Activated CD4-positive, alpha-beta T cell treated with anti-CD3 and anti-CD28 coated beads, Interleukin-2, amount 10 ng/mL, durations not matched to agents 7 days and 5 days (primary cell): ENCODE measurements at regions not wholly inside any gene's neighbourhood (a gene's known extent, or its start where the extent isn't known, plus 50 kb on each side); places are given as distances from the start of the nearest gene placed in this dataset.

Experiments used
- CTCF ChIA-PET: fragments of 350-600 bp; sonication (Branson Sonifier 250); formaldehyde crosslinking; loops from one replicate; lab custom pipeline; 2021; ENCODE audit warnings: antibody characterized with exemption; lab: Charles Lee
- POLR2A ChIA-PET: fragments of 350-600 bp; sonication (Branson Sonifier 250); formaldehyde crosslinking; loops from one replicate; lab custom pipeline; 2021; ENCODE audit warnings: antibody characterized with exemption; lab: Charles Lee
- DNase-seq: peaks from one replicate; pipeline ENCODE4 v3.0.0-alpha.2; 2020
- H3K27ac Mint-ChIP-seq: one replicate; pipeline ENCODE4 v1.8.0; 2021; ENCODE audit warnings: mild to moderate bottlenecking, moderate library complexity, mixed read lengths
- H3K27me3 Mint-ChIP-seq: one replicate; pipeline ENCODE4 v1.8.0; 2021; ENCODE audit warnings: mixed read lengths
- H3K36me3 Mint-ChIP-seq: one replicate; pipeline ENCODE4 v1.8.0; 2021; ENCODE audit warnings: low read depth, mixed read lengths
- H3K4me1 Mint-ChIP-seq: one replicate; pipeline ENCODE4 v1.8.0; 2021; ENCODE audit warnings: mixed read lengths
- H3K4me3 Mint-ChIP-seq: one replicate; pipeline ENCODE4 v1.8.0; 2021; ENCODE audit warnings: mild to moderate bottlenecking, moderate library complexity, mixed read lengths
- H3K9me3 Mint-ChIP-seq: one replicate; pipeline ENCODE4 v1.8.0; 2021; ENCODE audit warnings: mixed read lengths

GRCh38 chr13:63323441-63323840 lies 1907.8 kb upstream of the PCDH20 start:
- POLR2A ChIA-PET, result no interaction called here
- Mint-ChIP-seq H3K9me3 (no peaks in the 10 kb centered on the region), H3K27me3 (no peaks in the 10 kb centered on the region), H3K4me1 (no peaks in the 10 kb centered on the region), H3K4me3 (no peak overlapping the region), H3K36me3 (no peaks in the 10 kb centered on the region), H3K27ac (no peak overlapping the region)
- CTCF ChIA-PET, result no interaction called here
- DNase-seq, result no peak

GRCh38 chr13:63311587-63311986 lies 1895.9 kb upstream of the PCDH20 start:
- POLR2A ChIA-PET, result no interaction called here
- H3K27ac Mint-ChIP-seq, result no peak overlapping the region
- no peak for DNase-seq
- no peak overlapping the region for H3K4me3 Mint-ChIP-seq
- H3K36me3 Mint-ChIP-seq, result no peaks in the 10 kb centered on the region
- CTCF ChIA-PET, result no interaction called here
- no peaks in the 10 kb centered on the region for H3K4me1 Mint-ChIP-seq
- no peaks in the 10 kb centered on the region for H3K27me3 Mint-ChIP-seq
- no peaks in the 10 kb centered on the region for H3K9me3 Mint-ChIP-seq

GRCh38 chr13:63308549-63309165 lies 1893.0 kb upstream of the PCDH20 start:
- ChIA-PET POLR2A (no interaction called here), CTCF (no interaction called here)
- Mint-ChIP-seq H3K4me1 (no peaks in the 10 kb centered on the region), H3K4me3 (no peak overlapping the region), H3K36me3 (no peaks in the 10 kb centered on the region), H3K27me3 (no peaks in the 10 kb centered on the region), H3K27ac (no peak overlapping the region), H3K9me3 (peaks cover 2% of the 10 kb centered on the region)
- DNase-seq, result no peak

- no peak for DNase-seq
- Mint-ChIP-seq H3K4me1 (no peaks in the 10 kb centered on the region), H3K27ac (no peak overlapping the region), H3K36me3 (no peaks in the 10 kb centered on the region), H3K4me3 (no peak overlapping the region), H3K27me3 (no peaks in the 10 kb centered on the region), H3K9me3 (peaks cover 2% of the 10 kb centered on the region)
- ChIA-PET CTCF (no interaction called here), POLR2A (no interaction called here)
Measured at GRCh38 chr13:63307228-63307627, 1891.6 kb upstream of the PCDH20 start.

GRCh38 chr13:63305641-63306133 lies 1890.0 kb upstream of the PCDH20 start:
- Mint-ChIP-seq H3K27me3 (no peaks in the 10 kb centered on the region), H3K9me3 (peaks cover 2% of the 10 kb centered on the region), H3K27ac (no peak overlapping the region), H3K4me3 (no peak overlapping the region), H3K36me3 (no peaks in the 10 kb centered on the region), H3K4me1 (no peaks in the 10 kb centered on the region)
- no peak for DNase-seq
- CTCF ChIA-PET, result no interaction called here
- POLR2A ChIA-PET, result no interaction called here

GRCh38 chr13:63304497-63304896 lies 1888.8 kb upstream of the PCDH20 start:
- peaks cover 2% of the 10 kb centered on the region for H3K9me3 Mint-ChIP-seq
- ChIA-PET CTCF (no interaction called here), POLR2A (no interaction called here)
- DNase-seq, result no peak
- no peak overlapping the region for H3K27ac Mint-ChIP-seq
- no peak overlapping the region for H3K4me3 Mint-ChIP-seq
- no peaks in the 10 kb centered on the region for H3K27me3 Mint-ChIP-seq
- H3K4me1 Mint-ChIP-seq, result no peaks in the 10 kb centered on the region
- H3K36me3 Mint-ChIP-seq, result no peaks in the 10 kb centered on the region

GRCh38 chr13:63299866-63300394 lies 1884.3 kb upstream of the PCDH20 start:
- peaks cover 2% of the 10 kb centered on the region for H3K9me3 Mint-ChIP-seq
- ChIA-PET POLR2A (no interaction called here), CTCF (no interaction called here)
- no peak for DNase-seq
- no peaks in the 10 kb centered on the region for H3K36me3 Mint-ChIP-seq
- H3K27me3 Mint-ChIP-seq, result no peaks in the 10 kb centered on the region
- no peak overlapping the region for H3K4me3 Mint-ChIP-seq
- H3K4me1 Mint-ChIP-seq, result no peaks in the 10 kb centered on the region
- no peak overlapping the region for H3K27ac Mint-ChIP-seq

- H3K4me3 Mint-ChIP-seq, result no peak overlapping the region
- no peak overlapping the region for H3K27ac Mint-ChIP-seq
- POLR2A ChIA-PET, result no interaction called here
- no peak for DNase-seq
- no peaks in the 10 kb centered on the region for H3K4me1 Mint-ChIP-seq
- H3K36me3 Mint-ChIP-seq, result no peaks in the 10 kb centered on the region
- CTCF ChIA-PET, result no interaction called here
- no peaks in the 10 kb centered on the region for H3K27me3 Mint-ChIP-seq
- H3K9me3 Mint-ChIP-seq, result peaks cover 2% of the 10 kb centered on the region
Measured at GRCh38 chr13:63297163-63297562, 1881.5 kb upstream of the PCDH20 start.

GRCh38 chr13:63291701-63292100 lies 1876.1 kb upstream of the PCDH20 start:
- DNase-seq, result no peak
- H3K36me3 Mint-ChIP-seq, result no peaks in the 10 kb centered on the region
- no peaks in the 10 kb centered on the region for H3K4me1 Mint-ChIP-seq
- H3K27me3 Mint-ChIP-seq, result no peaks in the 10 kb centered on the region
- no peak overlapping the region for H3K4me3 Mint-ChIP-seq
- ChIA-PET CTCF (no interaction called here), POLR2A (no interaction called here)
- peaks cover 3% of the 10 kb centered on the region for H3K9me3 Mint-ChIP-seq
- no peak overlapping the region for H3K27ac Mint-ChIP-seq

- H3K36me3 Mint-ChIP-seq, result no peaks in the 10 kb centered on the region
- no peak for DNase-seq
- no peaks in the 10 kb centered on the region for H3K4me1 Mint-ChIP-seq
- H3K4me3 Mint-ChIP-seq, result no peak overlapping the region
- no peaks in the 10 kb centered on the region for H3K27me3 Mint-ChIP-seq
- CTCF ChIA-PET, result no interaction called here
- peaks cover 8% of the 10 kb centered on the region for H3K9me3 Mint-ChIP-seq
- H3K27ac Mint-ChIP-seq, result no peak overlapping the region
- POLR2A ChIA-PET, result no interaction called here
Measured at GRCh38 chr13:63288576-63288975, 1872.9 kb upstream of the PCDH20 start.

GRCh38 chr13:63287926-63288325 lies 1872.3 kb upstream of the PCDH20 start:
- CTCF ChIA-PET, result no interaction called here
- no peak overlapping the region for H3K4me3 Mint-ChIP-seq
- POLR2A ChIA-PET, result no interaction called here

GRCh38 chr13:63285426-63285825 lies 1869.8 kb upstream of the PCDH20 start:
- CTCF ChIA-PET, result no interaction called here
- POLR2A ChIA-PET, result no interaction called here
- Mint-ChIP-seq H3K4me3 (no peak overlapping the region), H3K9me3 (peaks cover 8% of the 10 kb centered on the region), H3K4me1 (no peaks in the 10 kb centered on the region), H3K27ac (no peak overlapping the region), H3K27me3 (no peaks in the 10 kb centered on the region), H3K36me3 (no peaks in the 10 kb centered on the region)
- DNase-seq, result no peak

More at GRCh38 chr13:63287926-63288325, 1872.3 kb upstream of the PCDH20 start:
- Mint-ChIP-seq H3K4me1 (no peaks in the 10 kb centered on the region), H3K27me3 (no peaks in the 10 kb centered on the region), H3K9me3 (peaks cover 8% of the 10 kb centered on the region), H3K36me3 (no peaks in the 10 kb centered on the region), H3K27ac (no peak overlapping the region)
- no peak for DNase-seq

- Mint-ChIP-seq H3K27me3 (no peaks in the 10 kb centered on the region), H3K4me1 (no peaks in the 10 kb centered on the region), H3K36me3 (no peaks in the 10 kb centered on the region), H3K9me3 (peaks cover 1% of the 10 kb centered on the region), H3K27ac (no peak overlapping the region), H3K4me3 (no peak overlapping the region)
- DNase-seq, result no peak
- CTCF ChIA-PET, result no interaction called here
- POLR2A ChIA-PET, result no interaction called here
Measured at GRCh38 chr13:63279136-63279535, 1863.5 kb upstream of the PCDH20 start.

- no peak for DNase-seq
- Mint-ChIP-seq H3K27me3 (no peaks in the 10 kb centered on the region), H3K4me1 (no peaks in the 10 kb centered on the region), H3K9me3 (peaks cover 10% of the 10 kb centered on the region), H3K36me3 (no peaks in the 10 kb centered on the region), H3K4me3 (no peak overlapping the region), H3K27ac (no peak overlapping the region)
- ChIA-PET POLR2A (no interaction called here), CTCF (no interaction called here)
Measured at GRCh38 chr13:63274772-63275171, 1859.1 kb upstream of the PCDH20 start.
